Fibroblast of skin of right quadriceps (primary cell): ENCODE measurements at regions not wholly inside any gene's neighbourhood (a gene's known extent, or its start where the extent isn't known, plus 50 kb on each side); places are given as distances from the start of the nearest gene placed in this dataset.
"Not testable (repeated sequence)": the region's sequence is repeated elsewhere in the genome, so short reads cannot be mapped to it uniquely, and the experiment has no call there.

Source experiments
- DNase-seq: peaks from one replicate; pipeline ENCODE4 v3.0.0-alpha.2; 2013

DNA sequence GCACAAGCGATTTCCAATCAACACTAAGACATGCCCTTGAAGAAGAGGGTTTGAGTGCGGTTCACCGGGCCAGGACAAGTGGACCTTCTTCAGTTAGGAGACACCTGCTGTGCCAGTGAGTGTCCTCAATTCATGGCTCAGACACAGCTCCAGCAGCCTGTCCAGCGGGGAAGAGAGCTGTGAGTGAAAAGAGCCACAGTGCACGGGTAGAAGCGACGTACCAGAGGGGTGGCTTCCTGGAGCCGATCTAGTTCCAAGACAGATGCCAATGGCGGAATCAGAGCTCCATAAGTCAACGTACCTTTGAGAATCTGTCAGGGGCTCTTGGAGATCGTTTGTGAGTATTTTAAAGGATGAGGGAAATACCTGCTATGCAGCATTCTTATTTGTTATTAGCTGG is 119.9 kb upstream of the SALL3 start:
- DNase-seq, result no peak

DNA sequence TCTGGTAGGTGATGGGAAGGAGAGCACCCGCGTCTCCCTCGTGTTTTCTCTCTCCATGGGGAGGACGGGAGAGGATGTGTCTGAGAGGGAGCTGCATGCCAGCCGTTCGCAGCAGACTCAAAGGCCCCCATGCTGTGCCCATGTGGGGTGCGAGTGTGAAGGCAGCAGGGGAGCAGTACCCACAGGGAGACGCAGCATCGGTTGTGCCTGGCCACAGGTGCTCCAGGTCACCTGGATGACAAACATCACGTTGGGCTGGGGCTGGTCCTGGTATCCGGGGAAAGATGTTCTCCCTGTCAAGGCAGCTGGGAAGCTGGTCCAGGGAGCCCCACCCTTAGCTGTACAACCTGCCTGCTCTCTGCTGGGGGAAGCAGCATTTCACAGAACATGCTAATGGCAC is 119.5 kb upstream of the SALL3 start:
- DNase-seq, result no peak

DNA sequence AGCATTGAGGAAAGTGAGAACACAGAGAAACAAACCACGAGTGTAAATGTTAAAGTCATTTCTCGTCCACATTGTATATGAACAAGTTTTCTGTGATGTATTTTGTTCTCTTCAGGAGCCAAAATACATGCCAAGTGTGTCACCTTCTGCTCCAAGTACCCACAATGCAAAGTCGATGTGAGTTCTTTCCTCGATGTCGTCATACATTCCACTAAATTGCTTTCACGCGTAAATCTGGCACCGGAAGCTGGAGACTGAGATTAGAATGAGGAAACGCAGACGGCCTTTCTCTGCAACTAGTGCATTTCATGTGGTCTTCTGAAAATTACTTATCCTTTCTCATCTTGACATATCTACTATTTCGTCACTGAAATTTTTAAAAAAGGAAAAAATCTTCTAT is 118.5 kb upstream of the SALL3 start:
- peak; percentile 3 for DNase-seq

DNA sequence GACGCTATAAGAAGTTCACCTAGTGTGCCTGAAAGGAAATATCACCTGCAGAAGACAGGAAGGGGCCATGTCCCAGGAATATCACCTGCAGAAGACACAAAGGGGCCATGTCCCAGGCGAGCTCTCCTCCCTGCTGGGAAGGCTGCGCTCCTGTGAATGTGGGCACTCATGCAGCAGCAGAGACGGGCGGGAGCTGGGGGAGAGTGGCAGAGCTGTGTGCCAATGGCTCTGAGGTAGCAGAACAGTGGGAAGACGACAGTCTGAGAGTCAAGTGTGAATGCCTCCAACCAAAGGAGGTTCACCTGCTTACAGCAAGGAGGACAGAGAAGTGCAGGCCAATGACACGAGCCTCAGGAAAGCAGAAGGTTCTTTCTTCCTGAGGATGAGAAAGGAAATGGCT is 117.9 kb upstream of the SALL3 start:
- DNase-seq, result no peak

DNA sequence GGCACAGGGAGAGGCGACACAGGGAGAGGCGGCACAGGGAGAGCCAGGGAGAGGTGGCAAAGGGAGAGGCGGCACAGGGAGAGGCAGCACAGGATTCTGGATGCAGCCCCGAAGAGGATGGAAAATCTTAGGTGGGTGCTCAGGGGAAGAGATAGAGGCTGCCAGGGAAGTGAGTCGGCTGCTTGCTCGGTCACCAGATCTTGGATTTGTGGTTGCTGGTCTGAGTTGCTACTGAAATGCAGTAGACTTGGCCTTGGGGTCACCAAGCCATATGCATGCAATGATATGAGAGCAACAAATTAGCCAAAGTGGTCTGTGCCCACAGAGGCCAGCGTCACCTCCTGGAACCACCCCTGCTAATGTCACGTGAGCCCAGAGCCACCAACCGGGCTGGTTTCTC is 117.2 kb upstream of the SALL3 start:
- no peak for DNase-seq

DNA sequence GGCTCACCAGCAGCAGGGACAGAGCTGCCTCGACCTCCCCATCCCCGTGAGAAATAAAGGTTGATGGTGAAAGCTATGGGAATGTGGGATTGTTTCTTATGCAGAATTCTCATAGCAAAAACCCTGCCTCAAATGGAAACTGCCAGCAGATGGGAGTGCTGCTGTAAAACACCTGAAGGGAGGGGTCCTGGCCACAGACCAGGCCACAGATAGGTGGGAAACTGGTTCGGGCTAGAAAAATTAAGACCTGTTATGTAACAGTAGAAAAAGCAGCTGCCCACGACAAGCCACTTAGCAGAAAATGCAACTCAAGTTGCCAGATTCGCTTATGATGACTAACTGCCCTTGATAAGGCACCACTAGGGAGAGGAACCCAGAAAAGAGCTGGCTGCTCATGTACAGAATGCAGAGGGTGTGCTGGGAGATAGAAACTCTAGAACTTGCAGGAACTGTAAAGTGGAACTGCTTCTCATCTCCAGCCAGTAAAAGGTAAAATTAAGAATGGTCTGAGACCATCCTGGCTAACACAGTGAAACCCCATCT is 114.5 kb upstream of the SALL3 start:
- DNase-seq, result no peak

DNA sequence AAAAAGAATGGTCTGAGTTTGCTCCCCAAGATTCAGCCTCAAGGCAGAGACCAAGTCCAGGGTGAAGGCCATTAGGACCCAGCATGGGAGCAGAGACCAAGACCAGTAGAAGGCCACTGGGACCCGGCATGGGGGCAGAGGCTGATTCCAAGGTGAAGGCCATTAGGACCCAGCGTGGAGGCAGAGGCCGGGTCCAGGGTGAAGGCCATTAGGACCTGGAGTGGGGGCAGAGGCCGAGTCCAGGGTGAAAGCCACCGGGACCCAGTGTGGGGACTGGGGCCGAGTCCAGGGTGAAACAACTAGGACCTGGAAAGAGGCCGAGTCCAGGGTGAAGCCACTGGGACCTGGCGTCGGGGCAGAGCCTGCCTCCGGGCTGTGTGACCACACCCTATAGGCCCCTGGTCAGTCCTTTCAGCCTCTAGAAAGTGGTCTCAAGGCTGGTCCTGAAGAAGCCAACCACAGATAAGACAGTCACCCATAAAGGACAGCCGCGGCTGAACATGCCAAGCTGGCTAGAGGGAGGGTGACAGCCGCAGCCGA is 113.8 kb upstream of the SALL3 start:
- no peak for DNase-seq

DNA sequence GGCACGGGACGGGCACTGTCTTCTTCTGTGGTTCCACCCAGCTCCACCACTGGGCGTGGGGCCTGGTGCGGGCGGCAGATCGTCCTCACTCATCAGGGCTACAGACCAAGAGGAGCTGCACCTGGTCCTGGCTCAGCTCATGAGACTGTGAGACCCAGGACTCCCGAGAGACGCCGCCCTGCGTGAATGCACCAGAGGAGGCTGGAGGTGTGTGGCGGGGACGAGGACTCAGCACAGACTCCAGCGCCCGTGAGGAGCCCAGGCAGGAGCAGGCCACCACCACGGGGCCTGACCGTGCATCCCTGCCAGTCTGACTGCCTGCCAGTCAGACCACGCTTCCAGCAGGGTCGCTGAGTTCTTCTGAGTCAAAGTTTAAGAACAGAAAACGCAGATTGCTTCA is 112.5 kb upstream of the SALL3 start:
- DNase-seq, result no peak

DNA sequence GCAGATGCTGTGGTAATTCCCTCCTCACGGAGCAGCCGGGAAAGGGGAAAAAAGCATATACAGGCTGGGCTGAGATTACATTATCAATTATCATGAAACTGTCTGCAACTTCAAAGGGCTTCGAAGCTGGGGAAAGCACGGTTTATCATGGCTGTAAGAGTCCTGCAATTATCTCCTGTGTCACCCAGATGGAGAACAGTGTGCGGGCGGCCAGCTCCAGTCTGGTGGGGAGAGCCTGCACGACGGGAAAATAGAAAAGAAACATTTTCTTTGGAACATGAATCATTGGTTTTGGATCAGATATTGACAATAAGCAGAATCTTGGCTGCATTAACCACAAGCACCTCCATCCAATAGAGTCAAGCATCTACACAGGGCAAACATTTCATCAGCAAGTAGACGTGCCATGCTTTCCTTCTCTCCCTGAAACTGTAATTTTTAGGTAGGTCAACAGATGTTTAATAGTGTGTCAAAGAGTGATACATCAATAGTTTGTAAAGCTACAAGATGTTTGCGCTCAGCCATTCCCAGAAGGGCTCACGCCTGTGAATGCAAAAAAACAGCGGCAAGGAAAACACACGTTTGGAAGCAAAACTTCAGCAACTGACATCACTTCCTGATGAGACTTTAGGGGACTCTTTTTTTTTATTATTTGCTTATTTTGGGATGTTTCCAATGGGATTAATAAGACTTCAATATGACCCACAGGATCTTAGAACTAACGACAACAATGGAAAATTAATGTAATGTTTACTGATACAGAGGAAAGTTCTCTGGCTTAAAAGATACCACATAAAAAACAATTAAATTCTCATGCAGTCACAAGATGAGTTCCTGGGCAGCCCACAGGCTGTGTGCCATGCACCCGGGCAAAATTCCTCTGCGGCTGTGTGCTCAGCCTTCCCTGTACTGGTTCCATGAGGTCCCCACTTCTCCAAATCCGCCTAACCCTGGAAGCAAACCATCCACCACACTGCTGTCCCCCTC is 111.0 kb upstream of the SALL3 start:
- DNase-seq, result no peak

DNA sequence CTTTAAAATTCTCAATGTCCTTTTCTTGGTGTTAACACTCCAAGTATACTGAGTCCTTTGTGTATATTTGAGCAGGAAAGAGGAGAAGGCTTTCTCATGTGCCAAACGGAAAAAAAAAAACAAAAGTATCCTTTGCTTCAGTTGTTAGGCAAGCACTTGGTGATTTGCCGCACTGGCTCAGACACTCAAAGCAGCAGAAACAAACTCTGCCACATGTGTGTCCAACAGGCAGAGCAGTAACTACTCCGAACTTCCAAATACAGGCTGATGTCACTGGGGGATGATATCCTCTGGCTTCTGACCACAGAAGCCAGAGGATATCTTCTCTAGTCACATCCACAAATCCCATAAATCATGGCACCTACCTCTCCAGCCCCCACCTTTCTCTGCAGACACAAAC is 108.0 kb upstream of the SALL3 start:
- DNase-seq, result peak; percentile 31

DNA sequence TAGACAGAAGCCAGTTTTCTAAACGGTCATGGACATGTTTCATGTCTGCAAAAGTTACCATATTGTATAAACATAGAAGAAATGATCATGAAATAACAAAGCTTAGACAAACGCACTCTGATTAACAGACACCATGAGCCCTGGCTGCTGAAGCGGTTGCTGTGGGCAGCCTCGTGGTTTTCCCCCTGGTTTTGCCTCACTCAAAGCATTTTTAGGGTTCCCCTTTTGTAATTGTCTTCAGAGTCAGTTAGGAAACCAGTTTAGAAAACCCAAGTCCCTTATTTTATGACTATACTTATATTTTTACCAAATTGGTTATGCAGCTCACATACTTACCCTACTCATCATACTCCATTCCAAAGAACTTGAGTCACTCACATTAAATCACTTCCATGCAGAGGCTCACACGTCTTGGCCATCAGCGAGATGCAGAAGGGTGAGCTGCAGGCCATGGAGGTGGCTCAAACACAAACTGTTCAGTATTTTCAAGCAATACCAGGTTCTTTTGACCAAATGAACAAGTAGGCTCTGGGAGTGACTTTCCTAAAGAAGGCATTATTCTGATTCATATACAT is 105.6 kb upstream of the SALL3 start:
- DNase-seq, result peak; percentile 86

DNA sequence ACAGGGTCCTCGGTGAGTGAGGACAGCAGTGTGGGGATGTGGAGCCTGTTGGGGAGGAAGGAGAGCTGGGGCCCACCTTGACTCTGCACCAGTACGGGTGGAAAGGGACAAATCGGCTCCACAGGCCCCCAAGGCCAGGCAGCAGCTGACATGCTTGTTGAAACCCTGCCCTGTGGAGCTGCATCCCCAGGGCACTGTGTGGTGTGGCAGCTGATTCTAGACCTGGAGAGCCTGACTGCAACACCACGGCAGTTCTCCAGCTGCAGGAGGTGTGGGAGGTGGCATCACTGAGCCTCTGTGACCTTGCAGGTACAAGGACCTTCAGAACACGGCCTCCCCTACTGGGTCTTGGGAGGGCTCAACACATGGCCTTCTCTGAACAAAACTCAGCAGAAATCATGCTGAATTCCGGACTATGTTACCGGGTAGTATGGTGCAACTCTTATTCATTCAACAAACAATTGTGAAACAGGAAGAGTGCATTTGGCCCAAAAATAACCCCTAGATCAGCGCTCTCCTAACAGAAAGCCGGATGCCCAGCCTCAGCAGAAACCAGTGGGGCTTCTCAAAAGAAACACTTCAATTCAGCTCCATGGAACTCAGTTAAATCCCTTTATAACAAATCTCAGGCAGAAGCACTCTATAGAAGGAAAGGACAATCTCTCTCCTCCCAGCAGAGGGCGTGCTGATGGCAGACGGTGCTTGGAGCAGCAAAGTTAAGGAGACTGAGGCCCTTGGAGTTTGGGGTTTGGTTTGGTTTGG is 104.4 kb upstream of the SALL3 start:
- peak; percentile 14 for DNase-seq

DNA sequence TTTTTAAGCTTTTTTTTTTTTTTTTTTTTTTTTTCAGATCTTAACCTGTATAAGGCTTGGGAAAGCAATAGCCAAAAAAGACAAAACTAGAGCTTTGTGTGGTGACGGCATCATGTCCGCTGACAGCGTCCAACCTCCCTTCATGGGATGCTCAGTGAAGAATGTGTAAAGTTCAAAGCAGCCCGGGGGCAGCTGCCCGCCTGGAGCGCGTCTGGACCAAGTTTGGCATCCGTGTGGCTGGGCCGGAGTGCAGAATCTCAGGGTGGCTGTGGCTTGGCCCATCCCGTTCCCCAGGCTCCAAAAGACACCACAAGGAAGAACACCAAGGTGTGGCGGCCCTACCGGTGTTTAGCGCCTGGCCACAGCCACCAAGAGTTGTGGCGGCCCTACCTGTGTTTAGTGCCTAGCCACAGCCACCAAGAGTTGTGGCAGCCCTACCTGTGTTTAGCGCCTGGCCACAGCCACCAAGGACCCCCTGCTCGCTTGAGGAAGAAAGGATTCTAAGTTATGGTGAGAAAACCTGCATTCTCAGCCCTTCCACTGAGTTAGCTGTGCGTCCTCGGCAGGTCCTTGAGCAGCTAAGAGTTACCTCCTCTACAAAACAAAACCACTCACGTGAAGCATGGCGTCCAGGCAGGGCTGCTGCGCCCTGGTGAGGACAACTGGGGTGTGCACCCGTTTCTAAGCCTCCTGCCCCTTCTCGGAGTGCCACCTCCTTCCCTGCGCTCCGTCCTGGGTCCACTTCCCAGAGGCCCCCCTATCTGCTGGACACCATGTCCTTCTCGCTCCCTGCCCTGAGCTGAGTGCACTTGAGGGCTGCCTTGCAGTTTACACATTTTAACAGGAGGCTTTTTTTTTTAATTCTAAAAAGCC is 103.6 kb upstream of the SALL3 start:
- DNase-seq, result no peak

DNA sequence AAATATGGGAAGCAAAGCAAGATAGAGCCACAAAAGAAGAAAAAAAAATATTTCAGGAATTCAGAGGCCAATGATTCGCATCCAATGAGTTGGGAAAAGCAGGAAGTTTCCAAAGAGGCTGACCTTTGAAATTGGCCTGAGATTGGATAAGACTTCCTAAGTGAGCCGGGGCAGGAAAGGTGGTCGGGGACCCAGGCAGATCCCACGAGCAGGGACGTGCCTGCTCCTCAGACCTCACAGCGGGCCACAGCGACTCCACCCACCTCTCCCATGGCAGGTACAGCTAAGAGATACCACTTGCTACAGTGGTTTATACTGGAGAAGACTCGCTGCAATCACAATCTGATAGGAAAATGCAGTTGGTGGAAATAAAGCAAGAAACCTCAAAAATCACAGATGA is 102.8 kb upstream of the SALL3 start:
- DNase-seq, result peak; percentile 26

DNA sequence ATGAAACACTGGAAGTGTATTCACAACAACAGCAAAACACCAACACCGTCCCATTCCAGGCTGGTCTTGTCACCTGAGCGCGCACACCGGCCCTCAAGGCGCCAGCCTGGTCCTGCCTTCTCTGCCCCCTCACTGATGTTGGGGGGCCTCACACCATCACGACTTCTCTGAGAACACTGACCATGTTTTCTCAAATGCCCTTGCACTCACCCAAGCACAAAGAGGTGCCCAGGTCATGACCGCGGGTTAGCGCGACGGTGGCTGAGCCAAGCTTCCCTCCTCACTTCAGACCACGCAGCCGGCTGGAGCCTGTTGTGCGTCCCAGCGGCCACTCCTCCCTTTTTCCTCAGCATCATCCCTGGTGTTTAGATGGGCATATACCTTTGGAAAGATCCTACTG is 101.3 kb upstream of the SALL3 start:
- DNase-seq, result no peak

DNA sequence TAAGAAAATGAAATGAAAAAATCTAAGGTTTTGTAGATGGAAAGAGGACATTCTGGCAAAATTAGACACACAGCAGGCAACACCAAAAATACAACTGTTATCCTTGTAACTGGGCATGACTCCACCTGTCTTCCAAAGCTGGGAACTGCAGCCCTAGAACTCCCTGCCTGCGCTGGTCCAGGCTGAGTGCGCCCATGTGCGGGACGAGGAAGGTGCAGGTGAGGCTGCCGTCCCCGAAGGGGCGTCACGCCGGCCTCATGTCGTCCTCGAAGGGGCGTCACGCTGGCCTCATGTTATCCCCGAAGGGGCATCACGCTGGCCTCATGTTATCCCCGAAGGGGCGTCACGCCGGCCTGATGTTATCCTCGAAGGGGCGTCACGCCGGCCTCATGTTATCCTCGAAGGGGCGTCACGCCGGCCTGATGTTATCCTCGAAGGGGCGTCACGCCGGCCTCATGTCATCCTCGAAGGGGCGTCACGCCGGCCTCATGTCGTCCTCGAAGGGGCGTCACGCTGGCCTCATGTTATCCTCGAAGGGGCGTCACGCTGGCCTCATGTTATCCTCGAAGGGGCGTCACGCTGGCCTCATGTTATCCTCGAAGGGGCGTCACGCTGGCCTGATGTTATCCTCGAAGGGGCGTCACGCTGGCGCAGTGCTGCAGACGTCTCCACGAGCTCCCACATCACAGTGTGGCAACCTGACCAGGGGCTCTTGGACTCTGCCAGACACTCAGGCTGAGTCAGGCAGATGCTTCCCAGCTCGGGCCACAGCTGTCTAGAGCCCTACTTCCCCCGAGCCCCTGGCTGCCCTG is 100.3 kb upstream of the SALL3 start:
- not testable (repeated sequence) for DNase-seq

DNA sequence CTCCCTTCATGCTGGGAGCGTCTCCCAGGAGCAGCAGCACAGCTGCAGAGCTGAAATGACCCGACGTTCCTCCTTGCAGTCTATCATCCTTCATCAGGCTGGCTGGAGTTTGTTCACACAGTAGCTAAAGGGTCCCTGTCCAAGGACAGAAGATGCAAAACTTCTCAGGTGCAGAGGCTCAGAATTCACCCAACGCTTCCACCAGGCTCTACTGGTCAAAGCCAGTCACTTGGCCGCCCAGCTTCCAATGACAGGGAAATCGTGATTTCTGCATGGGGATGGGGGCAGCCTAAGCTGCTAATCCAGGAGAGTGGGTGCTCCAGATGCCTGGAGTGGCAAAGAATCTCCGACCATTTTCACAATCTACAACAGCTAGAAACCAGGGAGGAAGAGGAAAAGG is 97.0 kb upstream of the SALL3 start:
- no peak for DNase-seq

DNA sequence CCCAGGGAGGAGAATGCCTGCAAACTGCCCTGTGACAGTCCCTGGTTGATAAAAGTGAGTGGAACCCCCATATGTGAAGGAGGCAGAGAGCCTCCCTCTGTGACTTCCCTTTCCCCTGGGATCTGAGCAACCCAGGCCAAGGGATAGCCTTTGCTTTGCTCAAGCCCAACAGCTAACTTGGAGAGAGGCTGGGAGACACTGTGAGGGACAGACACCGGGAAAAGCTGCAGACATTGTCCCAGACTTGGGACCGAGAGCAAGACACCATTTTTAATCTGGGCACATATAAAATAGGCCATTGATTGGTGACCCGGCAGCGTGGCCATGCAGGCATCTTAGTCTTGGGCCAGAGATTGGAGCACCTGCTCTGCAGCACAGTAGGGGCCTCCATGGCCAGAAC is 96.1 kb upstream of the SALL3 start:
- DNase-seq, result no peak

DNA sequence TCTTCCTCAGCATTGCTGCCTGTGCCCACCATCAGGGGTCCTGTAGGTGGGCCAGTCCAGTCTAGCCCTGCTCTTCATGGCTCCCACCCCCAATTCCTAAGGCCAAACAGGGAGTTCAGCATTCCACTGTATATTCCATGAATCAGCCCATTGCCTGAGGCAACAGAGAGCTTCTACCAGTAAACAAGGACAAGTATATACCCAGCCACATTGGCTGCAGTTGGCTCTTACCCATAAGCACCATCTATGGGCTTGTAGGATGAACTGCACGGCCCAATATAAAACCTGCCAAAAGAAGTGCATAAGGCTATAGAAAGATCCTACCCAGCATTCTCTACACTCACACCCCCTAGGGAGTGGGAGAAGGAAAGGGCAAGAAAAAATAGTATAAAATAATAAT is 95.1 kb upstream of the SALL3 start:
- DNase-seq, result no peak

DNA sequence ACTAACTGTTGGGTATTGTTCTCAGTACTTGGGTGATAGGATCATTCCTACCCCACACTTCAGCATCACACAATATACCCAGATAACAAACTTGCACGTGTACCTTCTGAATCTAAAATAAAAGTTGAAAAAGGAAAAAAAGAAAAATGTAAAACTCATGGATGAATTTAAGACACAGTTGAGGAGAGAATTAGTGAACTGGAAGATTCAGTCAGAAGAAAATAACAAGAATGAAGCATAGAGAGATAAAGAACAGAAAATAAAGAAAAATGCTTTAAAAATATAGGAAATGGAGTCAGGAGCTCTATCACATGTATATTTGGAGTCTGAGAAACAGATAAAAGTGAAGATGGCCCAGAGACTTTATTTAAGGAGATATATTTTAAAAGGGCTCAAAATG is 90.4 kb upstream of the SALL3 start:
- no peak for DNase-seq

DNA sequence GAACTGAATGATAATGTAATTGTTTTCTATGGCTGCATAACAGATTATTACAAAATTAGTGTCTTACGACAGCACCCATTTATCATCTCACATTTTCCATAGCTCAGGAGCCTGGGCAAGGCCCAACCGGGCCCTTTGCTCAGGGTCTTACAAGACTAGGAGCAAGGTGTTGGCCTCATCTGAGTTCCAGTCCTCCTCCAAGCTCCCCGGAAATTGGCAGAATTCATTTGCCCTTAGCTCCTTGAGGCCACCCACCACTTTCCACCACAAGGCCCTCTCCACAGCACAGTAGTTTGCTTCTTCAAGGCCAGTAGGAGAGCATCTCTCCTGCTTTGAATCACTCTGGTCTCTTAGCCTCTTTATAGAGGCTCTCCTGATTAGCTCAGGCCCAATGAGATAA is 89.2 kb upstream of the SALL3 start:
- DNase-seq, result no peak
